Breast epithelium (tissue), 4 donors: ENCODE measurements at regions not wholly inside any gene's neighbourhood (a gene's known extent, or its start where the extent isn't known, plus 50 kb on each side); places are given as distances from the start of the nearest gene placed in this dataset.
A peak's percentile ranks its signal among the peaks of the same experiment; 100 is the strongest.

Source experiments
- DNase-seq, 2 donors: peaks; one replicate each; pipeline ENCODE4 v3.0.0-alpha.2; 2019; ENCODE audit warnings: low spot score in 2 of 2
- H3K27ac ChIP-seq, 2 donors: fragments of 200-600 bp; sonication (generic) in 1 of 2; one replicate each; pipeline ENCODE4 v1.5.1; 2016 to 2019; ENCODE audit warnings: mild to moderate bottlenecking in 1 of 2
- H3K27me3 ChIP-seq, 2 donors: fragments of 200-600 bp; sonication (generic) in 1 of 2; one replicate each; pipeline versions ENCODE4 v1.5.1 to v1.6.0; 2017 to 2019; ENCODE audit warnings: control low read depth in 1 of 2, mild to moderate bottlenecking in 1 of 2
- H3K36me3 ChIP-seq: fragments of 200-600 bp; one replicate; pipeline ENCODE4 v1.5.1; 2019
- H3K4me1 ChIP-seq, 2 donors: fragments of 200-600 bp; sonication (generic); one replicate each; pipeline ENCODE4 v1.5.1; 2016 to 2019; ENCODE audit warnings: control low read depth in 1 of 2
- H3K4me3 ChIP-seq, 3 donors: fragments of 200-600 bp; sonication (generic); 1 replicate in 2 of 3; 2 replicates in 1 of 3; pipeline ENCODE4 v1.5.1; 2016 to 2019; ENCODE audit warnings: mild to moderate bottlenecking in 3 of 3, moderate library complexity in 2 of 3
- H3K9me3 ChIP-seq, 2 donors: fragments of 200-600 bp; sonication (generic) in 1 of 2; one replicate each; pipeline ENCODE4 v1.5.1; 2016 to 2019; ENCODE audit warnings: control low read depth in 1 of 2
- POLR2A ChIP-seq: fragments of 450-650 bp; IDR thresholded peaks from one replicate; pipeline ENCODE4 v1.6.1; 2016; ENCODE audit warnings: antibody characterized with exemption, mild to moderate bottlenecking, moderate library complexity
- POLR2AphosphoS5 ChIP-seq, 3 donors: sonication (generic); formaldehyde crosslinking; IDR thresholded peaks; one replicate each; pipeline ENCODE4 v1.6.1; 2017; ENCODE audit warnings: antibody characterized with exemption in 3 of 3
- intact Hi-C: fragments of 100-400 bp; cut with DNase I; formaldehyde crosslinking; loops from one replicate; pipeline ENCODE4 v1.15.1; 2023; ENCODE audit warnings: low total_unique reads
- TF ChIP-seq, protein P1 (sequence below), 3 donors: fragments of 450-650 bp; IDR thresholded peaks; one replicate each; pipeline ENCODE4 v1.5.1; 2016 to 2017; ENCODE audit warnings: antibody characterized with exemption in 3 of 3, mild to moderate bottlenecking in 3 of 3, moderate library complexity in 3 of 3

DNA sequence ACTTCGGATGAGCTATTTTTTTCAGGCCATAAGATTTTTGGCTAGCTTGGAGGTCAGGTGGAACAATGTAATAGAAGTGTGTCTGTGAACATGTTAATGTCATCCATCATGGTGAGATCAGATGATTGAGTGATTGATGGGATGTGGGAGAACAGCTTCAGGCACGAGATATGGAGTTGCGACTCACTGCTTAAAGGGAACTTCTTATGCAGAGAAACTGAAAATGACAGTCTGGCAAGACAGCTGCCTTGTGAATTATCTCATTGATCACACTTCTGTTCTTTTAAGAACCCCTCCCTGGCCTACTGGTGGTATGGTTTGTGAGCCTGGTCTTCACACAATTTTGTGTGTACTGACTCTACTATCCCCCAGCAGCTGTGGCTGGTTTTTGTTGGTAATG is 96.0 kb downstream of the OLFM4 start:
- H3K9me3 ChIP-seq: no peaks in the 10 kb centered on the region
- no peaks in the 10 kb centered on the region for H3K27me3 ChIP-seq
- no peak overlapping the region for H3K4me3 ChIP-seq
- H3K36me3 ChIP-seq: no peaks in the 10 kb centered on the region
- no peak for DNase-seq
- no peak overlapping the region for H3K27ac ChIP-seq
- H3K4me1 ChIP-seq: no peaks in the 10 kb centered on the region
- no peak for TF ChIP-seq POLR2A
- TF ChIP-seq POLR2AphosphoS5 (IDR thresholded peaks at IDR 0.05): no peak
- TF ChIP-seq, protein P1, sequence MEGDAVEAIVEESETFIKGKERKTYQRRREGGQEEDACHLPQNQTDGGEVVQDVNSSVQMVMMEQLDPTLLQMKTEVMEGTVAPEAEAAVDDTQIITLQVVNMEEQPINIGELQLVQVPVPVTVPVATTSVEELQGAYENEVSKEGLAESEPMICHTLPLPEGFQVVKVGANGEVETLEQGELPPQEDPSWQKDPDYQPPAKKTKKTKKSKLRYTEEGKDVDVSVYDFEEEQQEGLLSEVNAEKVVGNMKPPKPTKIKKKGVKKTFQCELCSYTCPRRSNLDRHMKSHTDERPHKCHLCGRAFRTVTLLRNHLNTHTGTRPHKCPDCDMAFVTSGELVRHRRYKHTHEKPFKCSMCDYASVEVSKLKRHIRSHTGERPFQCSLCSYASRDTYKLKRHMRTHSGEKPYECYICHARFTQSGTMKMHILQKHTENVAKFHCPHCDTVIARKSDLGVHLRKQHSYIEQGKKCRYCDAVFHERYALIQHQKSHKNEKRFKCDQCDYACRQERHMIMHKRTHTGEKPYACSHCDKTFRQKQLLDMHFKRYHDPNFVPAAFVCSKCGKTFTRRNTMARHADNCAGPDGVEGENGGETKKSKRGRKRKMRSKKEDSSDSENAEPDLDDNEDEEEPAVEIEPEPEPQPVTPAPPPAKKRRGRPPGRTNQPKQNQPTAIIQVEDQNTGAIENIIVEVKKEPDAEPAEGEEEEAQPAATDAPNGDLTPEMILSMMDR (IDR thresholded peaks at IDR 0.05): no peak
- intact Hi-C loops: no loop called here

DNA sequence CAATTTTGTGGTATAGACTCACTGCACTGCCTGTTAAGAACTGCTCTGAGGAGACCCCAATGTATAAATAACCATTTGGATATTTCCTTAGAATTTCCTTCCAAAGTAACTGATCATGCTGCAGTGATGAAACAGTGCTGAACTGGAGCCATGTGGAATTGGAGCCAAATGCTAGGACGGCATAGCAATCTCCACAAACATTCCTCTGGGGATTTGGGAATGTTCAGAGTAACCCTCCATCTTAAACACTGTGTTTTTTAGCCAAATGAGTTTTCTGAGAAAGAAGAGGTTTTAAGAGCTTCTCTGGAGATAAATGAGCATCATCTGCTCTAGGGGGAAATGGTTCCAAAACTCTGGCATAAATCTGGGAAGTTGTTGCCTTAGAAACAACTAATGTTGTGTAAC is 98.2 kb downstream of the OLFM4 start:
- Histone ChIP-seq H3K4me1 (no peaks in the 10 kb centered on the region), H3K4me3 (no peak overlapping the region), H3K27ac (peak overlapping the region in 1 of 2 donors; percentile 36), H3K9me3 (no peaks in the 10 kb centered on the region), H3K36me3 (no peaks in the 10 kb centered on the region), H3K27me3 (no peaks in the 10 kb centered on the region)
- DNase-seq: no peak
- intact Hi-C loops: no loop called here
- no peak for TF ChIP-seq POLR2AphosphoS5 (IDR thresholded peaks at IDR 0.05)
- TF ChIP-seq, protein P1 (IDR thresholded peaks at IDR 0.05): no peak
- TF ChIP-seq POLR2A: no peak

DNA sequence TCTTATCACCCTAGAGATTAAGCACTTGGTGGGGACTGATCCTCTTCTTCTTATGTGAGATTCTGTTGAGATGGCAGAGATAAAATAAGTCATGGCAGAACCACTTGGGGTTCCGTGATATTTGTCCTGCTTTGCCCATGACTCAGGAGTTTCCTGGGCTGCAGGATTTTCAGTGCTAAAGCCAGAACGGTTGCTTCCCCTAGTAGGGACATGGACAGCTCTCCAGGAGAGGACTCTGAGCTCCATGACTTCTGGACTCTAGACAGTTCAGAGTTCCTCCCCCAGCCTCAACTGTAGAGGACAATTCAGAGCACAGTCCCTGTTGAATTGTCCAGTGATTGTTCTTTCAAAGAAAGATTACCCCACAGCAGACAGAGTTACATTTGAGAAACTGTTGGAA is 98.8 kb downstream of the OLFM4 start:
- no peaks in the 10 kb centered on the region for H3K4me1 ChIP-seq
- DNase-seq: no peak
- H3K36me3 ChIP-seq: no peaks in the 10 kb centered on the region
- H3K4me3 ChIP-seq: no peak overlapping the region
- intact Hi-C loops: no loop called here
- TF ChIP-seq POLR2A (no peak), POLR2AphosphoS5 (IDR thresholded peaks at IDR 0.05) (no peak)
- TF ChIP-seq, protein P1 (IDR thresholded peaks at IDR 0.05): no peak
- H3K9me3 ChIP-seq: no peaks in the 10 kb centered on the region
- peak overlapping the region in 1 of 2 donors; percentile 36 for H3K27ac ChIP-seq
- no peaks in the 10 kb centered on the region for H3K27me3 ChIP-seq

DNA sequence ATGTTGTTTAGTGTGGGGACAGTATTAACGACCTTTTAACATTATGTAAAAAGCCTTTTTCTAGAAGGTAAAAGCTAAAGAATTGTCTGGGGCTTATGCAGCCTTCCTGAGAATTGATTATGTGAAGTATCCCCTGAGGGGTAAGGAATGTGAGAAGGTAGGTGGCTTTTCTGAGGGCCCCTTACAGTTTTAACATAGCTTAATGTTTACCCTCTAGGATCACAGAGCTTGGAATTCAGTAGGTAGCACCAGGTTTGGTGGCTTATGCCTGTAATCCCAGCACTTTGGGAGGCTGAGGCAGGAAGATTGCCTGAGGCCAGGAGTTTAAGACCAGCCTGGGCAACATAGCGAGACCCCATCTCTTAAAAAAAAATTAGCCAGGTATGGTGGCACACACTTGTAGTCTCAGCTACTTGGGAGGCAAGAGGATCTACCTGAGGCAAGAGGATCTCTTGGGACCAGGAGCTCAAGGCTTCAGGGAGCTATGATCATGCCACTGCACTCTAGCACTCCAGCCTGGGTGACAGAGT is 101.3 kb downstream of the OLFM4 start:
- Histone ChIP-seq H3K4me1 (no peaks in the 10 kb centered on the region), H3K9me3 (no peaks in the 10 kb centered on the region), H3K36me3 (no peaks in the 10 kb centered on the region), H3K4me3 (no peak overlapping the region), H3K27ac (no peak overlapping the region), H3K27me3 (no peaks in the 10 kb centered on the region)
- DNase-seq: no peak
- intact Hi-C loops: no loop called here
- TF ChIP-seq, protein P1 (IDR thresholded peaks at IDR 0.05): no peak
- TF ChIP-seq POLR2A (no peak), POLR2AphosphoS5 (IDR thresholded peaks at IDR 0.05) (no peak)

DNA sequence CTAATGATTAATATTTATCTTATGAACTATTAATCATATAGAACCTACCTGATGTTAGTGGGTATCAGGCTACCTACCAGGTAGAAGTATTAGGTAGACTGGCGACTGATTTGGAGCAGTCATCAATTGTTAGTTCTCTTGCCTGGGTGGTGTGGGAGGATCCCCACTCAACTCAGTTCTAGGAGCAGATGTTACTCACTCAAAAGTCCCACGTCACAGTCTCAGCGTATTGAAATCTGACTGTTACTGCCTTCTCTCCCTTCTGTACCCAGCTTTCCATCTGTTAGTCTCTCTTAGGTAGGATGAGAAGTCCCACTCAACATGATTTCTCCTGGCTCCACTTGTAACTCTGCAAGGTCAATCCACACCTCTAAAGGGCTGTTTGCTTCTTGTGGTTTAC is 102.7 kb downstream of the OLFM4 start:
- Histone ChIP-seq H3K36me3 (no peaks in the 10 kb centered on the region), H3K27me3 (peaks cover 0 to 5% of the 10 kb centered on the region in 2 donors), H3K4me3 (no peak overlapping the region), H3K4me1 (no peaks in the 10 kb centered on the region), H3K27ac (no peak overlapping the region), H3K9me3 (no peaks in the 10 kb centered on the region)
- intact Hi-C loops: no loop called here
- TF ChIP-seq POLR2AphosphoS5 (IDR thresholded peaks at IDR 0.05) (no peak), POLR2A (no peak)
- TF ChIP-seq, protein P1 (IDR thresholded peaks at IDR 0.05): no peak
- no peak for DNase-seq
